GM23338 (cell line): ENCODE measurements at regions not wholly inside any gene's neighbourhood (a gene's known extent, or its start where the extent isn't known, plus 50 kb on each side); places are given as distances from the start of the nearest gene placed in this dataset.

Source experiments
- ATAC-seq: fragments of 200-7000 bp; cut with Tn5 transposase; 3 replicates; pipeline ENCODE4 v1.9.1; 2020
- DNase-seq: peaks from one replicate; pipeline ENCODE4 v3.0.0-alpha.2; 2015; ENCODE audit warnings: low spot score
- H2AFZ ChIP-seq: fragments of 200-600 bp; sonication (generic); 2 replicates; pipeline ENCODE4 v1.8.0; 2016; ENCODE audit warnings: antibody characterized with exemption, mild to moderate bottlenecking, moderate library complexity
- H3F3A ChIP-seq: fragments of 200-600 bp; sonication (generic); replicated peaks from 2 replicates; pipeline ENCODE4 v1.8.0; 2017; ENCODE audit warnings: antibody characterized with exemption, mixed run types, low read depth
- H3K27ac ChIP-seq: fragments of 200-600 bp; sonication (generic); 2 replicates; pipeline ENCODE4 v1.6.1; 2016; ENCODE audit warnings: low read depth
- H3K27me3 ChIP-seq: fragments of 200-600 bp; sonication (generic); 2 replicates; pipeline ENCODE4 v1.8.0; 2016; ENCODE audit warnings: mild to moderate bottlenecking, mixed run types, moderate library complexity; ENCODE audit not compliant: insufficient read depth
- H3K36me3 ChIP-seq: fragments of 200-600 bp; sonication (generic); 2 replicates; pipeline ENCODE4 v1.8.0; 2016; ENCODE audit warnings: mild to moderate bottlenecking; ENCODE audit not compliant: insufficient read depth
- H3K4me1 ChIP-seq: fragments of 200-600 bp; sonication (generic); 2 replicates; pipeline ENCODE4 v1.8.0; 2016; ENCODE audit warnings: mild to moderate bottlenecking, moderate library complexity; ENCODE audit not compliant: insufficient read depth
- H3K4me2 ChIP-seq: fragments of 200-600 bp; sonication (generic); 2 replicates; pipeline ENCODE4 v1.7.1; 2017; ENCODE audit warnings: mixed run types
- H3K4me3 ChIP-seq: fragments of 200-600 bp; sonication (generic); 2 replicates; pipeline ENCODE4 v1.6.1; 2016; ENCODE audit warnings: mixed run types
- H3K79me2 ChIP-seq: fragments of 200-600 bp; sonication (generic); replicated peaks from 2 replicates; pipeline ENCODE4 v1.8.0; 2017; ENCODE audit warnings: mild to moderate bottlenecking; ENCODE audit not compliant: insufficient read depth
- H3K9me2 ChIP-seq: fragments of 200-600 bp; sonication (generic); 2 replicates; pipeline ENCODE4 v1.8.0; 2017; ENCODE audit not compliant: insufficient read depth
- H4K20me1 ChIP-seq: fragments of 200-600 bp; sonication (generic); replicated peaks from 2 replicates; pipeline ENCODE4 v1.8.0; 2017; ENCODE audit warnings: mild to moderate bottlenecking; ENCODE audit not compliant: insufficient read depth
- H3K27ac Mint-ChIP-seq: 2 replicates; pipeline ENCODE4 v1.8.0; 2020; ENCODE audit warnings: inconsistent platforms, mild to moderate bottlenecking, moderate library complexity, mixed read lengths
- H3K27me3 Mint-ChIP-seq: 3 replicates; pipeline ENCODE4 v1.8.0; 2022; ENCODE audit warnings: low read depth, mild to moderate bottlenecking, moderate library complexity, mixed read lengths, inconsistent platforms; ENCODE audit not compliant: insufficient read depth, poor library complexity
- H3K36me3 Mint-ChIP-seq: 3 replicates; pipeline ENCODE4 v1.8.0; 2021; ENCODE audit warnings: low read depth, mild to moderate bottlenecking, inconsistent platforms, moderate library complexity, mixed read lengths
- H3K4me1 Mint-ChIP-seq: 3 replicates; pipeline ENCODE4 v1.8.0; 2020; ENCODE audit warnings: mild to moderate bottlenecking, inconsistent platforms, mixed read lengths
- H3K4me3 Mint-ChIP-seq: 3 replicates; pipeline ENCODE4 v1.8.0; 2021; ENCODE audit warnings: moderate library complexity, mild to moderate bottlenecking, inconsistent platforms, mixed read lengths
- H3K9me3 Mint-ChIP-seq: 3 replicates; pipeline ENCODE4 v1.8.0; 2020; ENCODE audit warnings: moderate library complexity, mild to moderate bottlenecking, inconsistent platforms, mixed read lengths
- CREB1 ChIP-seq: fragments of 250-450 bp; sonication (Bioruptor Pico); IDR thresholded peaks from 2 replicates; pipeline ENCODE4 v1.5.0; 2020; ENCODE audit warnings: low read depth, mild to moderate bottlenecking, moderate library complexity
- CTCF ChIP-seq, 2 experiments: fragments of 200-600 bp in 1 of 2; sonication (generic) in 1 of 2; conservative IDR thresholded peaks; 2 replicates each; pipeline versions ENCODE4 v1.5.1 to v1.6.1; 2016 to 2017; ENCODE audit warnings: antibody characterized with exemption in 2 of 2, low read depth in 2 of 2, mild to moderate bottlenecking in 2 of 2, moderate library complexity in 1 of 2
- ETS1 ChIP-seq: IDR thresholded peaks from 2 replicates; pipeline ENCODE4 v1.6.1; 2016; ENCODE audit warnings: antibody characterized with exemption
- EZH2 ChIP-seq: fragments of 200-600 bp; sonication (generic); IDR thresholded peaks from one replicate; pipeline ENCODE4 v1.8.0; 2017; ENCODE audit warnings: antibody characterized with exemption, mild to moderate bottlenecking, low read depth; ENCODE audit not compliant: unreplicated experiment
- EZH2phosphoT487 ChIP-seq: fragments of 200-600 bp; sonication (generic); IDR thresholded peaks from one replicate; pipeline ENCODE4 v1.8.1; 2018; ENCODE audit warnings: antibody characterized with exemption; ENCODE audit not compliant: unreplicated experiment
- JUNB ChIP-seq: IDR thresholded peaks from one replicate; pipeline ENCODE4 v1.6.1; 2016; ENCODE audit warnings: antibody characterized with exemption; ENCODE audit not compliant: unreplicated experiment
- NANOG ChIP-seq: IDR thresholded peaks from 2 replicates; pipeline ENCODE4 v1.6.1; 2016; ENCODE audit warnings: antibody characterized with exemption, borderline replicate concordance
- POLR2AphosphoS5 ChIP-seq: IDR thresholded peaks from 2 replicates; pipeline ENCODE4 v1.6.1; 2016; ENCODE audit warnings: antibody characterized with exemption, low read depth
- REST ChIP-seq: IDR thresholded peaks from one replicate; pipeline ENCODE4 v1.6.1; 2018; ENCODE audit warnings: antibody characterized with exemption; ENCODE audit not compliant: unreplicated experiment
- STAT1 ChIP-seq: IDR thresholded peaks from one replicate; pipeline ENCODE4 v1.6.1; 2016; ENCODE audit warnings: antibody characterized with exemption; ENCODE audit not compliant: unreplicated experiment
- ZNF114 ChIP-seq: fragments of 250-450 bp; sonication (Bioruptor Pico); IDR thresholded peaks from 2 replicates; pipeline ENCODE4 v1.5.0; 2020; ENCODE audit warnings: mild to moderate bottlenecking, moderate library complexity
- ZNF331 ChIP-seq: fragments of 250-450 bp; sonication (Bioruptor Pico); IDR thresholded peaks from 2 replicates; pipeline ENCODE4 v1.5.0; 2020; ENCODE audit warnings: low read depth, mild to moderate bottlenecking, moderate library complexity
- ZNF462 ChIP-seq: fragments of 250-450 bp; sonication (Bioruptor Pico); IDR thresholded peaks from 2 replicates; pipeline ENCODE4 v1.5.0; 2020; ENCODE audit warnings: mild to moderate bottlenecking, moderate library complexity

GRCh38 chr1:70897273-70897672, 150.3 kb downstream of the PTGER3 start:
- no peak overlapping the region for H3K27ac ChIP-seq

More at GRCh38 chr1:70897273-70897672, 150.3 kb downstream of the PTGER3 start:
- Mint-ChIP-seq H3K4me1 (peaks cover 14% of the 10 kb centered on the region), H3K4me3 (no peak overlapping the region), H3K27me3 (peaks cover 2% of the 10 kb centered on the region), H3K9me3 (no peaks in the 10 kb centered on the region), H3K27ac (no peak overlapping the region), H3K36me3 (no peaks in the 10 kb centered on the region)
- Histone ChIP-seq H3K27me3 (no peaks in the 10 kb centered on the region), H4K20me1 (no peaks in the 10 kb centered on the region), H3K36me3 (no peaks in the 10 kb centered on the region), H3K4me2 (no peak overlapping the region), H3K9me2 (no peaks in the 10 kb centered on the region), H2AFZ (no peak overlapping the region), H3K4me3 (no peak overlapping the region), H3F3A (no peaks in the 10 kb centered on the region), H3K79me2 (no peaks in the 10 kb centered on the region), H3K4me1 (0 out of 2 replicates have a peak, but pooled peaks cover 5% of the 10 kb centered on the region)
- ATAC-seq (no peak), DNase-seq (no peak)
- TF ChIP-seq JUNB, result no peak
- TF ChIP-seq ZNF331 (CRISPR knock-in tag), result no peak
- TF ChIP-seq CTCF (conservative IDR thresholded peaks at IDR 0.05; ENCODE audit: low read depth in 2 of 2), result no peak
- no peak for TF ChIP-seq ZNF462 (CRISPR knock-in tag)
- no peak for TF ChIP-seq STAT1
- TF ChIP-seq REST, result no peak
- no peak for TF ChIP-seq CREB1 (CRISPR knock-in tag)
- no peak for TF ChIP-seq POLR2AphosphoS5
- no peak for TF ChIP-seq NANOG
- no peak for TF ChIP-seq ZNF114
- TF ChIP-seq EZH2, result no peak
- TF ChIP-seq ETS1, result no peak
- no peak for TF ChIP-seq EZH2phosphoT487
